HG03280 (cell line): ENCODE measurements at regions not wholly inside any gene's neighbourhood (a gene's known extent, or its start where the extent isn't known, plus 50 kb on each side); places are given as distances from the start of the nearest gene placed in this dataset.
"Not testable (repeated sequence)": the region's sequence is repeated elsewhere in the genome, so short reads cannot be mapped to it uniquely, and the experiment has no call there.

ENCODE experiments used
- ATAC-seq: cut with Tn5 transposase; IDR thresholded peaks from one replicate; pipeline ENCODE4 v1.9.1; 2021; ENCODE audit warnings: mild to moderate bottlenecking, moderate library complexity; ENCODE audit not compliant: unreplicated experiment

DNA sequence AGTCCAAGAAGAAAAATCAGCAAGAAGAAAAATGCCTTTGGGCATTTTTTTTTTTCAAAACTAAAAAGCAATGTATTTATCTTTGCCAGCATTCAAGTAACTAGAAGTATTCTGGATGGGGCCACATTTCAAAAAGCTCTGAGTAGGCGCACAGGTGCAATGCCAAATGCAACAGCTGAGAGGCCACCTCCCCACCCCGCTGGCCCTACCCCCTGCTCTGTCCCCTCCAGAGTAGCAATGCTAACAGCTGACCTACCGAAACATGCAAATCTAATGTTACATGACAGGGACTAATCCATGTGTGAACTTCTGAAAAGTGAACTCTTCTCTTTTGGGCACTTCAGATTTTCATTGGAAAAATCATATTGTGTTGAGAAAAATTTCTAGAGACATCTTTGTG lies 153.7 kb upstream of the SLC38A2 start:
- no peak for ATAC-seq

DNA sequence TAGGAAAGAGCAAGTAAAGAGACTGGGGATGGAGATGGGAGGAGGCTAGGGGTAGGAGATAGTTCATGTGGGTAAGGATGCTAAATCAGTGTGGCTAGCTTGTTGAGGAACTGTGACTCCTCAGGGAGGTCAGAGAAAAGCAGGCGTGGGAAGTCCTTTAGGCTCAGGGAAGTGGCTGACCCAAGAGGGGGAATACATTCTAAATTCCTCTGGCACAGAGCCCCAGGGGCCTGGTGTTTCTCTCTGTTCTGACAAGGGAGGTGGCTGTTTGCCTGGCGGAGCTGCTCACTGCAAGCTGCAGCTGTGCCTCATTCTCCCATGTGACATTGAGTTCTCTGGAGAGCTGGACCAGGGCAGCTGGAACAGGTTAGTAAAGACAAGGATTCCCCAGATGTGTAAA lies 152.2 kb upstream of the SLC38A2 start:
- no peak for ATAC-seq

DNA sequence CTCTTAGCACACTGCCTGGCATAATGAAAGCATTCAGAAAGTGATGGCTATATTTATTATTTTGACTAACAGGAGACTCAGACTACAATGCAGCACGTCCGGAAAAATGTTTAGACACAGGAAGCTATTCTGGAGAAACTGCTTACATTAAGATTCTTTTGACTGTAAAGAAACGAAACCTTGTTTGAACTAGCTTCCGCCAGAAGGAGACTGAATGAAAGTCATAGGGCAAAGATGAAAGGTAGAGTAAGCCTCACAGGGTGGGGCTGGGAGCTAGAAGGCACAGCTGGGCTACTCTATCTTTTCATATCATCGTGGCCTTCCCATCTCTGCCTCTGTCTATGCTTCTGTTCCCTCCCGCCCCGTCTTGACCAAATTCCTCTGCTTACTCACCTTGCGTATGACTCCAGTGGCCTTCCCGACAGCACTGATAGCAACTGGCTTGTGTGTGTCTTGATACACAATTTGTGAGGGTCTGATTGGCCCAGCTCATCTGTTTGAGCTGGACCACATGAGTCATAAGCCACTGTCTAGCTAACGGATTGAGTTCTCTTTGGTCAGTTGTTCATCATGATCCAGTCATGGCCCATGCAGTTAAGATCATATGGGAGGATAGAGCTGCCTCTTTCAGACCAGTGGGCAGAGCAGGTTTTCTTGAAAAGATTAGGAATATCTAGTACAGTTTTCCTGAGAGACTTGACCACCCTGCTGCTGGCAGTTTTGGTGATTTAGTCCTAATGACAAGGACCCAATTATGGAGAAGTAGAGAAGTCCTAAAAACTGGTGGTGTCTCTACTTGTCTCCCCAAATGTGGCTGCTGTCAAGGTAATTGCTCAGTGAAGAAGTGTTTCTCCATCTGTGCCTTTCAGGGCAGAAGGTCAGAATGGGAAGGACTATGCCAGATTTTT lies 151.5 kb upstream of the SLC38A2 start:
- ATAC-seq, result no peak

DNA sequence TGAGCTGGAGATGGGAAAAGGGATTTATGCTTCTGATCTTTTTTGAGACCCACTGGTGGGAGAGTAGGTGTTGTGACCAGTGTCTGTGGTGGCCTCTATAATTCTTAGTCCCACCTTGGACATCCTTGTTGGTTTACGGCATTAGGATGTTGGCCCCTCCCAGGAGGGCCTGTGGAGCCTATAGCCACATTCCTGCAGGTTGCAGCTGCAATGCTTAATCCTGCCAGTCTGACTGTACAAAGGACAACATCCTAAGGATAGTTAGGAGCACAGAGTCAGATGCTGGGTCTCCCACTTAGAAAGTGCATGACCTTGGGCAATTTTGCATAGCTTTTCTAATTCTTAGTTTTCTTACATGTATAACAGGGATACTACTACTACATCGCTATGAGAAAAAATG lies 150.9 kb upstream of the SLC38A2 start:
- no peak for ATAC-seq

DNA sequence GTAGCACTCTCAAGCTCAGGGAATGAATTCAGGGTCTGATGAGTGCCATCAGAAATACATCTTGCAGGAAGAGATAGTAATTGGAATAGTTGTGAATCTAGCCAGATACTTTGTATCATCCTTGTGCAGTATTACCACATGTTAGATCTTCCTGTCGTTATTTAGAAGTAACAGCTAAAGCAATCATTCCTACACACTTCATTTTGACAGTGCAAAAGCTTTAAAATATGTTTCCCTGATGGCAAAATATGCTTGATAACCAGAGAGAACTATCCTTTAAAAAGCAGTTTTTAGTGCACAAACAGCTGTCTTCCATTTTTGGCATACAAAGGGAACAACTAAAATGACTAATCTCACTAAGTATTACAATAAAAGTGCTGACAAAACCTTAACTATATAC lies 149.5 kb upstream of the SLC38A2 start:
- no peak for ATAC-seq

DNA sequence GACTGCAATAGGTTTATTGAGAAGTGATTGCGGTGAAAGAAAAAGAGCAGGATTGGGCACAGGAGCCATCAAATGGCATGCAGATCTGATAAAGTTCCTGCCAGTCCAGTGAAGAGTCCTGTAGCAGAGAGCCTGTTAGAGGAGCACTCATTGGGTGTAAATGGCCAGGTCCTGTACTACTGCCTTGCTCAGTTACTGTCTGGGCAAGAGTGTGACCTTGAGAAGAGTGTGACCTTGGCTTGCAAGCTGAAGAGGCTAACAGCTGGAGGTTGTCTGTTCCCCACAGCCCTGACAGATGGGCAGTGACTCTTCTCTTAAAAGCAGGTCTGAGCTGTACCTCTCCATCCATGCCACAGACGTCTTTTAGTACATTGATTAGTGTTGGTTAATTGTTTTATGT lies 148.6 kb upstream of the SLC38A2 start:
- ATAC-seq, result no peak

DNA sequence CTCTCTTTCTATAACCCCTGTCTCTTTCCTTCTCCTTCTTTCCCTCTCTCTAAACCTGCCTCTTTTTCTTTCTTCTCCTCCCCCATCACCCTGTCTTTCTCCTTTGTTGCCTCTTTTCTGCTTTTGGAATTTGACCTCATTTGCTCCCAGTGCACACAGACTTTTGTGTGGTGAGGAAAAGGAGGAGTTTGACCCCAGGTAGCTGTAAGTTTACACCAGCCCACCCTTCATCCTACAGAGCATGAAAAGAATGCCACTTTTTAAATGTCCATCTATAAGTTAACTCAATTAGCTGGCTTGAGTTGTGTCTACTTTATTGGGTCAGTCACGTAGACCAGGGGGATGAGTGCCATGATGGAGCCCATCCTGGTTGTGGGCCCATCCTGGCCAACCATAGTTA lies 146.8 kb upstream of the SLC38A2 start:
- ATAC-seq, result no peak

DNA sequence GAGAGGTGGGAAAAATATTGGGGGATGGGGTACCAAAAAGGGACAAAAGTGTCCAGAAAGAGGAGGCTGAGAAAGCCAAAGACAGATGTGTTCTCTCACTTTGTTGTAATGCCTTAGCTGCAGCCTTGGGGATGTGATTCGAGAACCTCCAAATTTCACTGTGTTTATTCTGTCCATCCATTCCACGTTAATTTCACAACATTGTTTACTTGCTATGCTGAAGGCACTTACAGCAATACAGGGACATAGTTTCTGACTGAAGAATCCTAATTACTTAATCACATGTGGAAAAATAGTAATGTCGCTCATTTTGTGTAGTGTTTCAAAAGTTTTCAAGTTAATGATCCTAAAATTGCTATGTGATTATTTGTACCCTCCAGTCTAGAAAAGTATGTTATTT lies 146.2 kb upstream of the SLC38A2 start:
- ATAC-seq, result no peak

DNA sequence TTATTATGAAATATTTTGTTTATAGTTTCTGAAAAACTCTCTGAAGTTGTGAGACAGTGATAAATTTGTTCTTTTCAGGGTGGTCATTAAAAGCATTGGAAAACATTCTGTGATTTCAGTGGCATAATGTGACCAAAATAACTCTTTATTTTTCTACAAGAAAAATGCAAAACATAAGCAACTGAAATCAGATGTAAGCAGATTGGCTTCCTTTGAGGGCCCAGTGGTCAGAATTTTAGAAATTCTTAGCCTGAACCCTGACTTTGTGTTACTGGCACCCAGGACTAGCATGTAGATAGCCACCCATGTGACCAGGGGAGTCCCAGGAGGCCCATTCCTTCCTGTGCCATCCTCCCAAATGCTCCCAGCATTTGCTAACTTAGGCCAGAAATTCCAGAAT lies 145.6 kb upstream of the SLC38A2 start:
- no peak for ATAC-seq

DNA sequence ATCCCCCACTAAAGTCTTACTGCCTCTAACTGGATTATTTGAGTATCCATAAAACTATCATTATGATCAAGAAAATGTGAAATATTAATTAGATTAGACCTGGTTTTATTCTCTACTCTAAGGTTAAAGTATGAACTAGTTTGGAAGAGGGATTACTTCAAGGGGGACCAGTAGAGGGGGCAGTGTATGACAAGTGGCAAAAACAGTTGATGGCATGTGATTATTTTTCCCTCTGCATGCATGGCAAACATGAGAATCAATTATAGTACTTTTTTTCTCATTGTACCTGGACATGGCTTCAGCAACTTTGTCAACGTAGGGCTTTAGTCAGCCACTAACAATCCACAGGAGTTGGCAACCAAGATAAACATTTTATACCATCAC lies 145.0 kb upstream of the SLC38A2 start:
- peak; percentile 21 for ATAC-seq

DNA sequence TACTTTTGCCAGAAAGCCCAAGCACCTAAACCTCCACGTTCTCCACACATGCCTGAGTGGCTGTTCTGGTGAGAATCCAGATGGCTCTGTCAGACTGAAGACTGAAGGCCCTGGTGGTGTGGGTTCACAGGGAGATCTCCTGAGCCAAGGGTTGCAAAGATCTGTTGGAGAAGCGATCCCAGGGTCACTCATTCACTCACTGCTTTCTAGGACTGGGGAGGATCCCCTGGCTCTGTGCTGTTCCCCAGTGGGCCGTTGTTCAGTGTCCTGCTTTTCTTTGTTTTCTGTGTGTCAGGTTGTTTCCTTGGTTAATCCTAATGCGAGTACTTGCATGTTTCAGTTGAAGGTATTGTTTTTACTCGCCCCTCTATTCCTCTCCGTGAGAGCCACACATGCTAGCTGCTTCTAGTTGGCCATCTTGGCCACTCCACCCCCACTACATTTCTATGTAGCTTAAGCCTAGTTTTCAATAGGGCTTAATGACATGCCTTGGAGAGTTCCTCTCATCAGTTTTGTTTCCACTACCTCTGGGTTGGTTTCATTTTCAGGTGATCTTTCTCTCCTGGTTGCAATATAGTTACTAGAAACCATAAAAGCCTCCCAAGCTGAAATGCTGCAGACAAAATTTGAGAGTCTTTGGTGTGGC lies 144.5 kb upstream of the SLC38A2 start:
- peak; percentile 97 for ATAC-seq

DNA sequence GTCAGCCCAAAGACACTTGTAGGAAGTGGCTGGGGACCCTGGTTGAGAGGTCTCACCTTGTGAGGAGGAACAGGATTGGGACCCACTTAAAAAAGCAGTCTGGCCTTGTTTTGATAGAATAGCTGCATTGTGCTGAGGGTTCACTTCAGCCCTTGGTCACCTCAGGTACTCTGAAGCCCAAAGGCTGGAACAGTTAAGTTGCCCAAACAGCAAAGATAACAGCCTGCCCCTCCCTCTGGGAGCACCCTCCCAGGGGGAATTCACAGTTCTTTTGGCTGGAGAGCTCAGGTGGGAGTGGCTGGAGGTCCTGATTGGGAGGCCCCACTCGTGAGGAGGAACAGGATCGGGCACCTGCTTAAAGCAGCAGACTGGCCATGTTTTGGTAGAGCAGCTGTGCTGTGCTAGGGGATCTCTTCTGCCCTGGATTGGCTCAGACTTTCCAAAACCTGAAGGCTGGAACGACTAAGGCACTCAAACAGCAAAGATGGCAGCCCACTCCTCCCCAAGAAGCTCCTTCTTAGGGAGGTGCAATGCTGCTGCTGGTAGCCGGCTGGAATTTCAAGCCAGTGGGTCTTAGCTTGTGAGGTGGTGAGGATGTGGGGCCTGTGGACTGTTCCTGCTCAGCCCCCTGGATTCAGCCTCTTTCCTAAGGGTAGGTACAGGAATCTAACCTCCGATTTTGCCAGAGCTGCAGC lies 143.8 kb upstream of the SLC38A2 start:
- ATAC-seq, result no peak

DNA sequence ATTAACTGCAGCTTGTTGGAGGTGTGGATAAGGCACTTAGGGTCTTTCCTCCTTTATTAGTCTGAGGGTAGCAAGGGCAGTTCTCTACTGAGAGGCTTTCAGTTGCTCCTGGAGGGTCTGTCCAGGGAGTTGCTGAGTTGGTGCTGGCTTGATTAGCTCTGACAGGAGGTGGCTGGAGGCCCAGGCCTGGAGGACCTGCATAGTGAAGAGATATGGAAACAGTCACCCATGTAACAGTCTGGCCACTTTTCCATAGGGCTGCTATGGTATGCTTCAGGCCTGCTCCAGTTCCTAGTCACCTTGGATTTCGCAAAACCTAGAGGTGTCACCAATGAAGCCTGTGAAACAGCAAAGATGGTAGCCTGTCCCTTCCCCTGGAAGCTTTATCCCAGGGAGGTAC lies 143.3 kb upstream of the SLC38A2 start:
- ATAC-seq, result no peak

DNA sequence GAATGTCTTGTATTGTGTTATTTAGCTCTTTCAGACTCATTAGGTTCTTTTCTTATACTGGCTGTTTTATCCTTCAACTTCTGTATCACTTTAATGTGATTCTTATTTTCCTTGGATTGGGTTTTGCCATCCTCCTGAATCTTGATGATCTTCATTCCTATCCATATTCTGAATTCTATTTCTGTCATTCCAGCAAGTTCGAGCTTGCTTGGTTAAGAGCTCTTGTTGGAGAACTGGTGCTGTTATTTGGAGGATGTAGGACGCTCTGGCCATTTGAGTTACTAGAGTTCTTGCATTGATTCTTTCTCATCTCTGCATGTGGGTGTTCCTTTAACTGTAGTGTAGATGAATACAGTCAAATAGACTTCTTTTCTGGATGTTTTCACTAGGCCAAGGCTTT lies 142.3 kb upstream of the SLC38A2 start:
- no peak for ATAC-seq

DNA sequence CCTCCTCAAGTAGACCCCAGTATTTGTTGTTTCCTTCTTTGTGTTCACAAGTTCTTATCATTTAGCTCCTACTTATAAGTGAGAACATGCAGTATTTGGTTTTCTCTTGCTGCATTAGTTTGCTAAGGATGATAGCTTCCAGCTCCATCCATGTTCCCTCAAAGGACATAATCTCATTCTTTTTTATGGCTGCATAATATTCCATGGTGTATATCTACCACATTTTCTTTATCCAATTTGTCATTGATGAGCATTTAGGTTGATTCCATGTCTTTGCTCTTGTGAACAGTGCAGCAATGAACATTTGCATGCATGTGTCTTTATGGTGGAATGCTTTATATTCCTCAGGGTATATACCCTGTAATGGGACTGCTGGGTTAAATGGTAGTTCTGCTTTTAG lies 137.7 kb upstream of the SLC38A2 start:
- not testable (repeated sequence) for ATAC-seq

DNA sequence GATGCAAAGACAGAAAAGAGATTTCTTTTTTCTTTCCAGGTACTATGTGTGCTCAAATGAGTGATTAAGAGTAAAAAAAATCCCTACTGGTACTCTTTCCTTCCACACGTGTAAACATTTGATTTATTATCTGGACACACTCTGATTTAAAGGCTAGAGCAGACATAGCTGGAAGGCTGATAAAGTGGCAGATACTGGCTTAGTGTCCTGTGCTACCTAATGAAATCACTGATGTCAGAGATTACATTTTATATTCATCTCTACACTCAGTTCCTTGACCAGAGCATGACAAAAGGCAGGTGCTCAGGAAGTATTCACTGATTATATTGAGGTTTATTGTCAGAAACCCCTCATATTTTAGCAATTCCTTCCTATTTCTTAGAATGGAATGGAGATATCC lies 136.6 kb upstream of the SLC38A2 start:
- no peak for ATAC-seq

DNA sequence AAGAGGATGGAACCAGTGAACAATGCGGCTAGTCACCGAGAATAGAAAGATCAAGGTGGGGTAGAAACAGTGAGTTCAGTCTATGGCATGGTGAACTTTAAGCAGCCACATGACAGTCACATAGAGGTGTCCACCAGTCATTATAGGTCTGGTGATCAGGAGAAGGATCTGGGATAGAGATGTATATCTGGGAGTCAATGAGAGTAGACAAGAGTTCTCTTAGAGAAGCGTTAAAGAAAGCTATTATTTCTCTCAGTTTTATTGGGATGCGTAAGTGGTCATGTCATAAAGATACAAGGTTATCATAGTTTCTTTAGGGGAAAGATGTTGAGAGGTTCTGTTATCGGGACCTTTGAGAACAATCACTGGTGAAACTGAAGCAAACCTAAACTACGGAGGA lies 136.1 kb upstream of the SLC38A2 start:
- no peak for ATAC-seq

DNA sequence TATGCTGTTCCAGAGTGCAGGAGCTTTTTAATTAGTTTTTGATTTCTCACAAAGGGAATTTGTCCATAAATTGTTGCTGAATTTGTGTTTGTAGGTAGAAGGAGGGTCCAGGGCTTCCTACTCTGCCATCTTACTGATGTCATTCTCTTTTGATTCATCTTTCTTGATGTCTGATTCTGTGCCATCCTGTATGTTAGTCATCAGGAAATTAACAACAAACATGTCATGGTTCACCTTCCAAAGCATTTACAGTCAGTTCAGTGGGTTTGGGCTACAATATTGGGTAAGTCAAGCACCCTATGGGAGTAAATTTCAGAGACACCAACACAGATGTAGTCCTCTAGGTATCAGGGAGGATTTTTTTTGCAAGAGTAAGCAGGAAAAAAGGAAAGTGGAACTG lies 135.2 kb upstream of the SLC38A2 start:
- ATAC-seq, result no peak

DNA sequence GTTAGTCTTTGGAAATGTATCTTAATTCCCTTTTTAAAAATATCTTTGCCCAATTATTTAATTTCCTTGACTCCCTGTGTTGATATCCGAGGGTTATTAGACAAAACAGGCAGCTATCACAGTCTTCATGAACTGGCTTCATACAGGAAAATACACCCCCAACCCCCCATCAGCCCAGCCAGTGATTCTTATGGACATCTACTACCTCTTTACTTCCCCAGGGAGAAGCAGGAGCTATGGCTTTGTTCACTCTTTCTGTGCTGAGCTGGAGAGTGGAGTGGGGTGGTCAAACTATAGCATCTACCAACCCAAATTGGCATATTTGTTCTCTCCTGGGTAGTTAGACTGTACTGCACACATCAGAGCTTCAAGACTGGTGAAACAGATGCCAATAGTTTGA lies 134.4 kb upstream of the SLC38A2 start:
- ATAC-seq, result no peak

DNA sequence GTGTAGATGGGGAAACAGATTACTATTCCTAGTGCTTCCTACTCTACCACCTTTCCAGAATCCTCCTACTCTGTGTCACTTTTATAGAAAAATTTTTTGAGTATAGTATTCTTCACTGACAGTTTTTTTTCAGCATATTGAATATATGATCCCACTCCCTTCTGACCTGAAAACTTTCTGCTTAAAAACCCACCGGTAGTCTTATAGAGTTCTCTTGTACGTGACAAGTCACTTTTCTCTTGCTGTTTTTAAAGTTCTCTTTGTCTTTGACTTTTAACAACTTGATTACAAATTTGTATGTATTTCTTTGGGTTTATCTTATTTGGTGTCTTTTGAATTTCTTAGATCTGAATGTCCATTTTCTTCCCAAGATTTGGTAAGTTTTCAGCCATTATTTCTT lies 133.6 kb upstream of the SLC38A2 start:
- ATAC-seq, result no peak

DNA sequence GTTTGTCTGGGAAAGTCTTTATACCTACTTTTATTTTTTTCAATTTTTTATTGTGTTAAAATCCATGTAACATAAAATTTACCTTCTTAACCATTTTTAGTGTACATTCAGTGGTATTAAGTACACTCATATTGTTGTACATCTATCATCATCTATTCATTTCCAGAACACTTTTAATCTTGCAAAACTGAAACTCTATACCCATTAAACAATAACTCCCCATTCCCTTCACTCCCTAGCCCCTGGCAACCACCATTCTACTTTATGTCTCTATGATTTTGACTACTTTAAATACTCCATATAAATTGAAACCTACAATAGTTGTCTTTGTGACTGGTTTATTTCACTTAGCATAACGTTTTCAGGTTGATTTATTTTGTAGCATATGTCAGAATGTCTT lies 131.9 kb upstream of the SLC38A2 start:
- ATAC-seq, result no peak

DNA sequence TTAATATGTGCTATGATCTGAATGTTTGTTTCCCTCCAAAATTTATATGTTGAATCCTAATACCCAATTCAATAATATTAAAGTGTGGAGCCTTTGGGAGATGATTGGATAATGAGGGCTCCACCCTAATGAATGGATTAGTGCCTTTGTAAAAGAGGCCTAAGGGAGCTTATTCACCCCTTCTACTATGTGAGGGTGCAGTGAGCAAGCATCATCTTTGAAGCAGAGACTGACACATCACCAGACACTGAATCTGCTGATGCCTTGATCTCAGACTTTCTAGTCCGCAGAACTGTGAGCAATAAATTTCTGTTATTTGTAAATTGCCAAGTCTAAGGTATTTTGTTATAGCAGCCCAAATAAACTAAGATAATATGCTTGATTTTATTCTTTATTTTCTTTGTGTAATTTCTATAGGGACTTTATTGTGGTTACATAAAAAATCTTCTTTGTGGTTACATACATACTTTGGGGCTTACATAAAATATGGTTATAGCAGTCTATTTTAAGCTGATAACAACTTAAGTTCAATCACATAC lies 131.1 kb upstream of the SLC38A2 start:
- no peak for ATAC-seq
